Thyroid gland (tissue), 4 donors: ENCODE measurements at regions not wholly inside any gene's neighbourhood (a gene's known extent, or its start where the extent isn't known, plus 50 kb on each side); places are given as distances from the start of the nearest gene placed in this dataset.
"Not testable (repeated sequence)": the region's sequence is repeated elsewhere in the genome, so short reads cannot be mapped to it uniquely, and the experiment has no call there.

ENCODE experiments used
- DNase-seq, 2 donors: peaks; one replicate each; pipeline ENCODE4 v3.0.0-alpha.2; 2019
- H3K27ac ChIP-seq, 3 donors: fragments of 200-600 bp; sonication (generic); 1 replicate in 2 of 3; 2 replicates in 1 of 3; pipeline ENCODE4 v1.5.1; 2016 to 2019; ENCODE audit warnings: mild to moderate bottlenecking in 1 of 3, moderate library complexity in 1 of 3
- H3K27me3 ChIP-seq: fragments of 200-600 bp; sonication (generic); one replicate; pipeline ENCODE4 v1.5.1; 2019
- H3K36me3 ChIP-seq, 2 donors: fragments of 200-600 bp; sonication (generic); one replicate each; pipeline ENCODE4 v1.5.1; 2016 to 2019
- H3K4me1 ChIP-seq, 2 donors: fragments of 200-600 bp; sonication (generic); one replicate each; pipeline ENCODE4 v1.5.1; 2017 to 2019
- H3K4me3 ChIP-seq, 3 donors: fragments of 200-600 bp; sonication (generic); replicated peaks in 1 of 3; 1 replicate in 2 of 3; 2 replicates in 1 of 3; pipeline ENCODE4 v1.5.1; 2016; ENCODE audit warnings: mild to moderate bottlenecking in 1 of 3
- H3K9me3 ChIP-seq: fragments of 200-600 bp; sonication (generic); one replicate; pipeline ENCODE4 v1.5.1; 2017
- POLR2A ChIP-seq, 2 donors: fragments of 450-650 bp; IDR thresholded peaks; one replicate each; pipeline ENCODE4 v1.6.1; 2017; ENCODE audit warnings: antibody characterized with exemption in 2 of 2, mild to moderate bottlenecking in 2 of 2, moderate library complexity in 1 of 2
- WGBS, 2 donors: methylation state at CpG; one replicate each; pipeline ENCODE4 v1.1.5; 2017; 5-methylcytosine and 5-hydroxymethylcytosine counted together
- intact Hi-C: fragments of 100-400 bp; cut with DNase I; formaldehyde crosslinking; loops from one replicate; pipeline ENCODE4 v1.15.1; 2023
- TF ChIP-seq, protein P1 (sequence below), 6 experiments: fragments of 200-600 bp in 3 of 6; fragments of 450-650 bp in 3 of 6; sonication (generic) in 3 of 6; IDR thresholded peaks; one replicate each; pipeline ENCODE4 v1.5.1; 2016 to 2019; ENCODE audit warnings: antibody characterized with exemption in 6 of 6, mild to moderate bottlenecking in 2 of 6, inconsistent platforms in 1 of 6, moderate library complexity in 1 of 6

DNA sequence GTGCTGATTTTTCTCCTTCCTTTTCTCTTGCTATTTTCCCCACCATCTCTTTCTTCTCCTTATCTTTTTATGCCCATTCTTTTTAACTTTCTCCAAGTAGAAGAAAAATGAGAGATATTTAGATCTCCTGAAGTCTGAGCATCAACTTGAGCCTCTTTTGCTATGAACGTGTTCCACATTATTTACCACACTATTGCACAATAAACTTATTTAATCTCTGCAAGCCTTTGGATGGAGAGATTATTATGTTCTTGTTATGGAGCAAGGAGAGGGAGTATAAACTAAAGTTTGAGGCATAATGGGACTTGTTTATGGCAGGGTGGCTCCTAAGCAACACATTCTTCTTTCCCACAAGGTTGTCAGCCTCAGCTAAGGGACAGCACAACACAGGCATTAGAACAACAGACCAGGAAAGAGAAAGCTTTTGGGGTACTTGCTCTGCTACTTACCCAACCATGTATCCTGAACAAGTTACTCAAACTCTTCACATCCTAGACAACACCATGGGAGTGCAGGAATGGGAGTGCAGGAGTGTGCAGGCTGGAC lies 365.5 kb upstream of the BOD1L1 start:
- H3K4me3 ChIP-seq = no peak overlapping the region
- no peaks in the 10 kb centered on the region for H3K36me3 ChIP-seq
- H3K9me3 ChIP-seq = no peaks in the 10 kb centered on the region
- TF ChIP-seq, protein P1, sequence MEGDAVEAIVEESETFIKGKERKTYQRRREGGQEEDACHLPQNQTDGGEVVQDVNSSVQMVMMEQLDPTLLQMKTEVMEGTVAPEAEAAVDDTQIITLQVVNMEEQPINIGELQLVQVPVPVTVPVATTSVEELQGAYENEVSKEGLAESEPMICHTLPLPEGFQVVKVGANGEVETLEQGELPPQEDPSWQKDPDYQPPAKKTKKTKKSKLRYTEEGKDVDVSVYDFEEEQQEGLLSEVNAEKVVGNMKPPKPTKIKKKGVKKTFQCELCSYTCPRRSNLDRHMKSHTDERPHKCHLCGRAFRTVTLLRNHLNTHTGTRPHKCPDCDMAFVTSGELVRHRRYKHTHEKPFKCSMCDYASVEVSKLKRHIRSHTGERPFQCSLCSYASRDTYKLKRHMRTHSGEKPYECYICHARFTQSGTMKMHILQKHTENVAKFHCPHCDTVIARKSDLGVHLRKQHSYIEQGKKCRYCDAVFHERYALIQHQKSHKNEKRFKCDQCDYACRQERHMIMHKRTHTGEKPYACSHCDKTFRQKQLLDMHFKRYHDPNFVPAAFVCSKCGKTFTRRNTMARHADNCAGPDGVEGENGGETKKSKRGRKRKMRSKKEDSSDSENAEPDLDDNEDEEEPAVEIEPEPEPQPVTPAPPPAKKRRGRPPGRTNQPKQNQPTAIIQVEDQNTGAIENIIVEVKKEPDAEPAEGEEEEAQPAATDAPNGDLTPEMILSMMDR (IDR thresholded peaks at IDR 0.05) = no peak
- no peak for TF ChIP-seq POLR2A (IDR thresholded peaks at IDR 0.05)
- intact Hi-C loops = no loop called here
- 58 to 74% methylated on average over 1 of the region's 1 CpG for WGBS, 2 donors
- H3K27ac ChIP-seq = no peak overlapping the region
- DNase-seq = no peak
- no peaks in the 10 kb centered on the region for H3K27me3 ChIP-seq
- no peaks in the 10 kb centered on the region for H3K4me1 ChIP-seq

- no peaks in the 10 kb centered on the region for H3K4me1 ChIP-seq
- no peaks in the 10 kb centered on the region for H3K9me3 ChIP-seq
- no peaks in the 10 kb centered on the region for H3K27me3 ChIP-seq
- no peak for DNase-seq
- no peaks in the 10 kb centered on the region for H3K36me3 ChIP-seq
- H3K4me3 ChIP-seq = no peak overlapping the region
- H3K27ac ChIP-seq = no peak overlapping the region
- intact Hi-C loops = no loop called here
- TF ChIP-seq, protein P1 (IDR thresholded peaks at IDR 0.05) = no peak
- TF ChIP-seq POLR2A (IDR thresholded peaks at IDR 0.05) = no peak
- 93% methylated on average over 2 of the region's 2 CpGs for WGBS, 2 donors
Observed at GRCh38 chr4:13994016-13994415, 366.5 kb upstream of the BOD1L1 start.

DNA sequence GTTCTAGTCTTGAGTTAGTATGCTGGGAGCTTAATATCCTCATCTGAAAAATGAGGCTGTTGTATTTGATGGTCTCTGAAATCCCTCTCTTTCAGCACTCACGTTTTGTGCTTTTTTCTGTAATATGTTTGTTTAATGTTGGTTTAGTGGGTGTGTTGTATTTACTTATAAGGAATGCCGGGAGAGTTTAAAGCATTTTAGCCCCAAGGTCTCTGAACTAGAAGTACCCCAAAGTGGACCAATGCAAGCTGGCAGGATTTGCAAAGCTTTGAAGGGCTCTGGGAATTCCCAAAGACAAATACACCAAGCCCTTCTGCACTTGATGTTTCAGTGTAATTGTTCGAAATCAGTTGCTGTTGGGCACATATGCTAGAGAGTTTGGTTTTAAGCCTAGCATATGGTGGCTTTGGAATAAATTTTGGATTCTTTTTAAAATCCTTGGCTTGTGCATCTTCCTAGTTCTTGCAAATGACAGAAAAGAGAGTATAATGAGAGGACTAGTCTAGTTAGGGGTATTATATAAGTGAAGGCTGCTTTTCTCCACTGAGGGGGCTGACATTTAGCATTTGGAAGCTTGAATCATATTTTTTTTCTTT lies 371.4 kb upstream of the BOD1L1 start:
- DNase-seq = no peak

DNA sequence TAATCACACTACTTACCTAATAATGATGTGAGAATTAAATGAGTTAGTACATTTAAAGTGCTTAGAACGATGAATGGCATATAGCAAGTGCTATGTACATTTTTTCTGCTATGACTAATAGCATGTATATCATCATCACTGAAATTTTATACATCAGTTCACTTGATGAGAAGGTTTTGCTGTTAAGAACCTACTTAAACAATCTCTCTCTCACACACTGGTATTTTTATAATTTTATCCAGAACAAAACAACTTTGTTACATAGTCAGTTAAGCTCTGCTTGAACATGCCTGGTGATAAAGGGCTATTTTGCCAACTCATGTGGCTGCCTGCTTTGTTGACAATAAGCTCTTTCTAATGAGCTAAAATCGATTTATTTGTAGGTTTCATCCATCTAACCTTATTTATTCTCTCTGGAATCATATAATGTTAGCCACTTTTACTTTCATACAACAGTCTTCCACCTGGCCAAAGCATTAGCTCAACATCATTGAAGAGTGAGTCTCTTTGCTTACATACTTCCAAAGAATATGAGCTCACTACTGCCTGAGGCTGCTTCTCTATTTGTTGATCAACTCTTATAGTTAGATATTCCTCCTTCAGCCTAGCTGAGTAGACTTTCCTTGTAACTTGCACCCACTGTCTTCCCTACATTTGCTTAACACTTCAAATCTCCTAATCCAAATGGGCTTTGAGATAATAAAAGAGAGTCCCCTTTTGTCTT lies 372.7 kb upstream of the BOD1L1 start:
- WGBS, 2 donors = 67 to 71% methylated on average over 2 of the region's 2 CpGs
- H3K27ac ChIP-seq = no peak overlapping the region
- H3K27me3 ChIP-seq = no peaks in the 10 kb centered on the region
- H3K4me1 ChIP-seq = no peaks in the 10 kb centered on the region
- no peak overlapping the region for H3K4me3 ChIP-seq
- no peaks in the 10 kb centered on the region for H3K36me3 ChIP-seq
- intact Hi-C loops = no loop called here
- DNase-seq = no peak
- no peak for TF ChIP-seq POLR2A (IDR thresholded peaks at IDR 0.05)
- TF ChIP-seq, protein P1 (IDR thresholded peaks at IDR 0.05) = no peak
- H3K9me3 ChIP-seq = no peaks in the 10 kb centered on the region

More for the DNA sequence above, 371.4 kb upstream of the BOD1L1 start:
- Histone ChIP-seq H3K27ac (no peak overlapping the region), H3K4me3 (no peak overlapping the region), H3K27me3 (no peaks in the 10 kb centered on the region), H3K9me3 (no peaks in the 10 kb centered on the region), H3K36me3 (no peaks in the 10 kb centered on the region), H3K4me1 (no peaks in the 10 kb centered on the region)
- intact Hi-C loops = no loop called here
- WGBS, 2 donors = 27 to 28% methylated on average over 3 of the region's 3 CpGs
- TF ChIP-seq, protein P1 (IDR thresholded peaks at IDR 0.05) = no peak
- no peak for TF ChIP-seq POLR2A (IDR thresholded peaks at IDR 0.05)

- H3K4me1 ChIP-seq, DNase-seq, H3K4me3 ChIP-seq, H3K27ac ChIP-seq, H3K9me3 ChIP-seq, H3K36me3 ChIP-seq, H3K27me3 ChIP-seq, intact Hi-C loops: not testable (repeated sequence)
- WGBS, 2 donors = 71 to 87% methylated on average over 3 of the region's 3 CpGs
Observed at GRCh38 chr4:14002331-14002730, 374.8 kb upstream of the BOD1L1 start.
